ENCODE measurements at regions not wholly inside any gene's neighbourhood (a gene's known extent, or its start where the extent isn't known, plus 50 kb on each side); places are given as distances from the start of the nearest gene placed in this dataset.
"Not testable (repeated sequence)": the region's sequence is repeated elsewhere in the genome, so short reads cannot be mapped to it uniquely, and the experiment has no call there.

- TF ChIP-seq, protein P1, sequence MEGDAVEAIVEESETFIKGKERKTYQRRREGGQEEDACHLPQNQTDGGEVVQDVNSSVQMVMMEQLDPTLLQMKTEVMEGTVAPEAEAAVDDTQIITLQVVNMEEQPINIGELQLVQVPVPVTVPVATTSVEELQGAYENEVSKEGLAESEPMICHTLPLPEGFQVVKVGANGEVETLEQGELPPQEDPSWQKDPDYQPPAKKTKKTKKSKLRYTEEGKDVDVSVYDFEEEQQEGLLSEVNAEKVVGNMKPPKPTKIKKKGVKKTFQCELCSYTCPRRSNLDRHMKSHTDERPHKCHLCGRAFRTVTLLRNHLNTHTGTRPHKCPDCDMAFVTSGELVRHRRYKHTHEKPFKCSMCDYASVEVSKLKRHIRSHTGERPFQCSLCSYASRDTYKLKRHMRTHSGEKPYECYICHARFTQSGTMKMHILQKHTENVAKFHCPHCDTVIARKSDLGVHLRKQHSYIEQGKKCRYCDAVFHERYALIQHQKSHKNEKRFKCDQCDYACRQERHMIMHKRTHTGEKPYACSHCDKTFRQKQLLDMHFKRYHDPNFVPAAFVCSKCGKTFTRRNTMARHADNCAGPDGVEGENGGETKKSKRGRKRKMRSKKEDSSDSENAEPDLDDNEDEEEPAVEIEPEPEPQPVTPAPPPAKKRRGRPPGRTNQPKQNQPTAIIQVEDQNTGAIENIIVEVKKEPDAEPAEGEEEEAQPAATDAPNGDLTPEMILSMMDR (conservative IDR thresholded peaks at IDR 0.05): no peak
- no peak overlapping the region for H3K27ac ChIP-seq
Measured at GRCh38 chr21:19045876-19046275, 642.3 kb upstream of the TMPRSS15 start.

DNA sequence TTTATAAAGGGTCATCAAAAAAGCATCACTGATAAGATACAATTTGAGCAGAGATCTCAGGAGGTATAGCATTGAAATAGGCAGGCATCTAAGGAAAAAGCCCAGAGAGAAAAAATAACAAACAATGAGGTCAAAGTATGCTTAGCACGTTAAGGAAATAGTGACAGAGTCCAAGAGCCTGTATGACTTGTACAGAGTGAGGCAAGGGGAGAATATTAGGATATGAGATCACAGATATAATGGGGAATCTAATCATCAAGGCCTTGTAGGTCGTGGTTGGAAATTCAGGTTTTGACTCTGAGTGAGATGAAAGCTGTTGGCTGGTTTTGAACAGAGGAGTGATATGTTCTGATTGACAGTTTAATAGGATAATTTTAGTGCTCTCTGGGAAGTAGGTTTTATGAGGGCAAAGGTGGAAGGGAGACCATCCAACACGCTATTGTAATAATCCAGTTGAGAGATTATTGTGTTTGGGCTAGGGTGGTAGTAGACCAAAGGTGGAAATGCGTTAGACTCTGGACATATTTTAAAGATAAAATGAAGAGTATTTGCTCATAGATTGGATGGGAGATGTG is 644.6 kb upstream of the TMPRSS15 start:
- TF ChIP-seq, protein P1 (conservative IDR thresholded peaks at IDR 0.05): no peak
- H3K27ac ChIP-seq: no peak overlapping the region

GRCh38 chr21:19049567-19049966 is 646.0 kb upstream of the TMPRSS15 start:
- TF ChIP-seq, protein P1 (conservative IDR thresholded peaks at IDR 0.05): no peak

DNA sequence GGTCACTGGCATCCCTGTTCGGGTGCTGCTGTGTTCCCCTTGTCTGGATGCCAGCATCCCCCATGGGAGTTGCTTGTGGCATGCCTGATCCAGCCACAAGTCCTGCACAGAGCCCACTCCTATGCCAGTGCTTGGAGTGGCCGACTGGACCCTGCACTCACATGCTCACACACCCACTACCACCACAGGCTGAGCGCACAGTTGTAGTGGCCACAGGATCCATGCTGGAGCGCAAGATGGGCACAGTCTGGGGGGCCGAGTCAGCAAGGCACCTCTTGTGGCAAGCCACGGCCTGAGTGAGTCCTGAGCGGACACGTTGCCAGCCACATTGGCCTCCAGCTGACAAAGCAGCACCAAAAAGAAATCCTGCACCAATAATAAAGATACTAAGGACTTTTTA is 661.6 kb upstream of the TMPRSS15 start:
- no peak overlapping the region for H3K27ac ChIP-seq
- TF ChIP-seq, protein P1 (conservative IDR thresholded peaks at IDR 0.05): no peak

More at GRCh38 chr21:19049567-19049966, 646.0 kb upstream of the TMPRSS15 start:
- H3K27ac ChIP-seq: no peak overlapping the region

DNA sequence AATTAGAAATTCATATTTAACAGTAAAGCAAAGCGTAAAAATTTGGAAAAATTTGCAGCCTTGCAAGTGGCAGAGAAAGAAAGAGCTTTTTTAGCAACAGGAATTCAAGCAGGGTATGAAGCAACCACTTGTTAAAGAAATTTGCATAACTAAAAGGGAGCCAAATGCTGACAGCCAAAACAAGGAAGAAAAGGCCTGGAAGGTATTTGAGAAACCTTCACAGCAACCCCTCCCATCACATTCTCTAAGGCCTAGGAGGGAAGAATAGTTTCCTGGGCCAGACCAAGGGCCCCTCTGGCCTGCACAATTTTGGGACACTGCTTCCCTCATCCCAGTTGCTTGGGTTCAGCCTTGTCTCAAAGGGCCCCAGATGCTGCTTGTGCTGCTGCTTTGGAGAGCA is 672.4 kb upstream of the TMPRSS15 start:
- H3K27ac ChIP-seq: no peak overlapping the region

GRCh38 chr21:19109694-19110093 is 706.1 kb upstream of the TMPRSS15 start:
- TF ChIP-seq, protein P1 (conservative IDR thresholded peaks at IDR 0.05): no peak
- no peak overlapping the region for H3K27ac ChIP-seq

More for the DNA sequence above, 672.4 kb upstream of the TMPRSS15 start:
- TF ChIP-seq, protein P1 (conservative IDR thresholded peaks at IDR 0.05): no peak

- not testable (repeated sequence) for H3K27ac ChIP-seq
Measured at GRCh38 chr21:19119259-19119658, 715.7 kb upstream of the TMPRSS15 start.

DNA sequence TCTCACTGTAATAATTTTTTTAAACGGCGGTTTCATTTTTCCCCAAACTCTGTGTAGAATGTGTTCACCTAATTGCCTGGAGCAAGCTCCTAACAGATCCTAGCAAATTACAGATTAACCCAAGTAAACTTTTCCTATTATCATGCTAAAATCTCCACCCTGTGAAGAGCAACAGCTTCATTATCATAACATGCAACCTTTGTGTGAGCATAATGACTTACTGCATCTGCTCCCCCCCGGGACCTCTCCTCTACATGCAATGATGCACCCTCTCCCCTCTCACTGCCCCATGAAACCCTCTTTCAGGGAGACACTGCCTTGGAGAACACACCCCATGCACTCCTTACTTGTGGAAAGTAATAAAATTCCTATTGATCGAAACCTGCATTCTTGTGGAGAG is 717.0 kb upstream of the TMPRSS15 start:
- no peak overlapping the region for H3K27ac ChIP-seq
- TF ChIP-seq, protein P1 (conservative IDR thresholded peaks at IDR 0.05): no peak

Data from VCaP (cell line).